ENCODE measurements at regions not wholly inside any gene's neighbourhood (a gene's known extent, or its start where the extent isn't known, plus 50 kb on each side); places are given as distances from the start of the nearest gene placed in this dataset.

DNA sequence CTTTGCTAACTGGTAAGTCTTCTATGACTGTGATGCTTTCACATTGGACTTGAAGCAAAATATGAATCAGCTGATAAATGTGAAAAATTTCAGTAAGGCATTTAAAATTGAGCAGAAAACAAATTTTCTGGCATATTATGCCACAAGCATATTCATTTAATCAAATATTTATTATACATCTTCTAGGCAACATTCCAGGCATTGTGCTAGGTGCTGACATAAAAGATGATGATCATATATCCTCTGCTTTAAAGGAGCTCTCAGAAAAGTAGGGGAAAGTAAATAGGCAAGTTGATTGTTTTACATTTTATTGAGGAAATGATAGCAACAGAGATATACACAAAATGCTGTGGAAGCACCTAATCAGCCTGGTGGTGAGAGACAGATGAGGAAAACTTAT, 248.9 kb downstream of the SLC16A7 start:
- TF ChIP-seq, protein P1, sequence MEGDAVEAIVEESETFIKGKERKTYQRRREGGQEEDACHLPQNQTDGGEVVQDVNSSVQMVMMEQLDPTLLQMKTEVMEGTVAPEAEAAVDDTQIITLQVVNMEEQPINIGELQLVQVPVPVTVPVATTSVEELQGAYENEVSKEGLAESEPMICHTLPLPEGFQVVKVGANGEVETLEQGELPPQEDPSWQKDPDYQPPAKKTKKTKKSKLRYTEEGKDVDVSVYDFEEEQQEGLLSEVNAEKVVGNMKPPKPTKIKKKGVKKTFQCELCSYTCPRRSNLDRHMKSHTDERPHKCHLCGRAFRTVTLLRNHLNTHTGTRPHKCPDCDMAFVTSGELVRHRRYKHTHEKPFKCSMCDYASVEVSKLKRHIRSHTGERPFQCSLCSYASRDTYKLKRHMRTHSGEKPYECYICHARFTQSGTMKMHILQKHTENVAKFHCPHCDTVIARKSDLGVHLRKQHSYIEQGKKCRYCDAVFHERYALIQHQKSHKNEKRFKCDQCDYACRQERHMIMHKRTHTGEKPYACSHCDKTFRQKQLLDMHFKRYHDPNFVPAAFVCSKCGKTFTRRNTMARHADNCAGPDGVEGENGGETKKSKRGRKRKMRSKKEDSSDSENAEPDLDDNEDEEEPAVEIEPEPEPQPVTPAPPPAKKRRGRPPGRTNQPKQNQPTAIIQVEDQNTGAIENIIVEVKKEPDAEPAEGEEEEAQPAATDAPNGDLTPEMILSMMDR (IDR thresholded peaks at IDR 0.05), result no peak
- TF ChIP-seq POLR2A (IDR thresholded peaks at IDR 0.05), result no peak
